HUES6 (cell line): ENCODE measurements at regions not wholly inside any gene's neighbourhood (a gene's known extent, or its start where the extent isn't known, plus 50 kb on each side); places are given as distances from the start of the nearest gene placed in this dataset.
"Not testable (repeated sequence)": the region's sequence is repeated elsewhere in the genome, so short reads cannot be mapped to it uniquely, and the experiment has no call there.

Source experiments
- H3K27ac ChIP-seq: 2 replicates; pipeline ENCODE4 v1.7.0; 2013; ENCODE audit warnings: low read depth, mild to moderate bottlenecking, low read length, inconsistent platforms
- H3K27me3 ChIP-seq: 2 replicates; pipeline ENCODE4 v1.6.1; 2013; ENCODE audit warnings: low read length; ENCODE audit not compliant: control insufficient read depth, insufficient read depth
- H3K36me3 ChIP-seq: 2 replicates; pipeline ENCODE4 v1.6.1; 2013; ENCODE audit warnings: low read length; ENCODE audit not compliant: control insufficient read depth, insufficient read depth
- H3K4me1 ChIP-seq: 2 replicates; pipeline ENCODE4 v1.6.1; 2013; ENCODE audit warnings: low read length; ENCODE audit not compliant: control insufficient read depth, insufficient read depth
- H3K4me3 ChIP-seq: 2 replicates; pipeline ENCODE4 v1.5.1; 2013; ENCODE audit warnings: low read depth, low read length
- H3K9ac ChIP-seq: one replicate; pipeline ENCODE4 v1.6.1; 2013; ENCODE audit warnings: mild to moderate bottlenecking, low read length
- H3K9me3 ChIP-seq: 2 replicates; pipeline ENCODE4 v1.6.1; 2013; ENCODE audit warnings: low read depth, low read length; ENCODE audit not compliant: control insufficient read depth, insufficient read depth

DNA sequence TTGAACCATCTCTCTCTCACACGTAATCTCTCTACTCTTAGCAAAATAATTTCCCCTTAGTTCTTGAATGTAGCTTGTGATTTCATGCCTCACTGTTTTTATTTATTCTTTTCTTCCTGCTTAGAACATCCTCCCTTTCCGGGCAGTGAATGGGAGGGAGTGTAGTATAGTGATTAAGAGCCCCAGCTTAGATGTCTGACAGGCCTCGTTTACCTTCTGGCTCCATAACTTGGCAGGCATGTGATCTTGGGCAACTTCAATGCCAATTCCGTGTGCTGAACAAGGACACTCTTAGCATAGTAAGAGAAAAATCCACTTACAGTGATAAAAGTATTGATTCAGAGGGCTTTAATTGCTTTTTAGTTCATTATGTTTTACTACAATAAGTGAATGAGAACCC is 96.3 kb upstream of the TNPO1 start:
- Histone ChIP-seq H3K4me3 (no peak overlapping the region), H3K9ac (no peak overlapping the region), H3K4me1 (no peaks in the 10 kb centered on the region), H3K9me3 (no peaks in the 10 kb centered on the region), H3K27me3 (no peaks in the 10 kb centered on the region), H3K36me3 (no peaks in the 10 kb centered on the region), H3K27ac (no peak overlapping the region)

DNA sequence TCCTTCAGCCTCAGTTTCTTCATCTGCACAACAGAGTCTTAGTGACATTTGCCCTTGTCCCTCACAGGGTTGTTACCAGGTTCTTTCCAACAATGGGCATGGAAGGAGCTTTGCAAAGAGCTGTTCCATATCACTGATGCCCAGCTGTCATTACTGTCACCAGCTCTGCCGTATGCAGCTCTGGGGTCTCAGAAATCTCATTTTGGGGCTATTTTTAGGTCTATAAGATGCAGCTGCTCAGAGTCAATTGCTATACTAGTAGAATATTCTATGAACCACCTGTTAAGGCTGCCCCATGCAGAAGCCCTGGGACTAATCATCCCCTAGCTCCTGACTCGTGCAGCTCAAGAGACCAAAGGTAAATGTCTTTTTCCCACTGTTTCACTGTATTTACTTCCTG is 105.1 kb upstream of the TNPO1 start:
- Histone ChIP-seq H3K9me3 (peaks cover 5% of the 10 kb centered on the region; the same call in 1 of the 2 replicates), H3K4me1 (no peaks in the 10 kb centered on the region), H3K9ac (no peak overlapping the region), H3K4me3 (no peak overlapping the region), H3K27ac (no peak overlapping the region), H3K27me3 (no peaks in the 10 kb centered on the region), H3K36me3 (no peaks in the 10 kb centered on the region)

DNA sequence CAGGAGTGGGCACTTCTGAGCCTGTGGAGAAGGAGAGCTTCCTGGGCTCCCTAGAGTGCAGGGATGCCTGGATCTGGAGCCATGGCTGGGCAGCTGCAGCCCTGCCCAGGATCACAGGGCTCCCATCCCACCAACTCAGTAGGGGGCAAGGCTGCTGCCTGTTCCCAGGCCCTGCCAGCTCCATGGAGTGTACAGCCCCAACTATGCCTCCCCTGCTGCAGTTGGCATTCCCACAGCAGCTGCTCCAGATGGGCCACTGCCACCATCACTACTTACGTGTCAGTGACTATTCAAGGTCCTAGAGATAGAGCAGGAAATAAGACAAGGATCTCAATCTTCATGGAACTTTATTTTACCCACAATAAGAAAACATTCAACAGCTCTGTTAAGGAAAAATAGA is 107.1 kb upstream of the TNPO1 start:
- Histone ChIP-seq H3K4me3 (no peak overlapping the region), H3K9ac (no peak overlapping the region), H3K27ac (no peak overlapping the region), H3K36me3 (no peaks in the 10 kb centered on the region), H3K9me3 (peaks cover 5% of the 10 kb centered on the region; the same call in 1 of the 2 replicates), H3K27me3 (no peaks in the 10 kb centered on the region), H3K4me1 (no peaks in the 10 kb centered on the region)

DNA sequence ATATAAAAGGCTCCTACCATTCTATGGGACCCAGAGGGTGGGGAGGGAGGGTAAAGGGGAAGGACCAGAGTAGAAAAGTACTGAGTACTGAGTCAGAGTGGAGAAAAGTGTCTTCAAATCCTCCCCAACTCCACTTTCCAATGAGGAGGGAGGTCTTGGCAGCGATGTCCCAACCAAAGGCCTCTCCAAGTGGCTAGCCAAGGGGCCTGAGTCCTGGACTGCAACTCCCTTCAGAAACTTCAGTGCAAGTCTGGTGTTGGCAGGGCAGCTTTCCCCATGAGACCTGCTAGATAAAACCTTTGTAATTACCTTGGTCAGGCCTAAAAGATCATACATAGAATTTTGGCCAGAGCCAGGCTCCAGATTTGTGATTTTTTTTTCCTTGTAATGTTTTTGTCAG is 111.3 kb upstream of the TNPO1 start:
- no peaks in the 10 kb centered on the region for H3K36me3 ChIP-seq
- no peak overlapping the region for H3K9ac ChIP-seq
- no peak overlapping the region for H3K27ac ChIP-seq
- no peaks in the 10 kb centered on the region for H3K27me3 ChIP-seq
- no peaks in the 10 kb centered on the region for H3K4me1 ChIP-seq
- H3K4me3 ChIP-seq: no peak overlapping the region
- H3K9me3 ChIP-seq: peaks cover 5% of the 10 kb centered on the region; the same call in 1 of the 2 replicates

DNA sequence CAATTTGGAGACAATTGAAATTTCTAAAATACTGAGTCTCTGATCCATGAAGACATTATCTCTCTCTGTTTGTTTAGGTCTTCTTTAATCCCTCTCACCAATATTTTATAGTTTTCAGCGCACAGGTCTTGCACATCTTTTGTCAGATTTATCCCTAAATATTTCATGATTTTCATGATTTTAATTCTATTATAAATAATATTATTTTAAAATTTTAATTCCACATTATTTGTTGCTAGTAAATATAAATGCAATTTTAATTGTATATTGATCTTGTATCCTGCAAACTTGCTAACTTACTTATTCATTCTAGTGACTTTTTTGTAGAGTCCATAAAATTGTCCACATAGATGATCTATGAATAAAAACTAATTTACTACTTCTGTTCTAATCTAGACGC is 112.6 kb upstream of the TNPO1 start:
- Histone ChIP-seq H3K27me3 (no peaks in the 10 kb centered on the region), H3K9ac (no peak overlapping the region), H3K27ac (no peak overlapping the region), H3K4me1 (no peaks in the 10 kb centered on the region), H3K9me3 (peaks cover 5% of the 10 kb centered on the region; the same call in 1 of the 2 replicates), H3K4me3 (no peak overlapping the region), H3K36me3 (no peaks in the 10 kb centered on the region)

DNA sequence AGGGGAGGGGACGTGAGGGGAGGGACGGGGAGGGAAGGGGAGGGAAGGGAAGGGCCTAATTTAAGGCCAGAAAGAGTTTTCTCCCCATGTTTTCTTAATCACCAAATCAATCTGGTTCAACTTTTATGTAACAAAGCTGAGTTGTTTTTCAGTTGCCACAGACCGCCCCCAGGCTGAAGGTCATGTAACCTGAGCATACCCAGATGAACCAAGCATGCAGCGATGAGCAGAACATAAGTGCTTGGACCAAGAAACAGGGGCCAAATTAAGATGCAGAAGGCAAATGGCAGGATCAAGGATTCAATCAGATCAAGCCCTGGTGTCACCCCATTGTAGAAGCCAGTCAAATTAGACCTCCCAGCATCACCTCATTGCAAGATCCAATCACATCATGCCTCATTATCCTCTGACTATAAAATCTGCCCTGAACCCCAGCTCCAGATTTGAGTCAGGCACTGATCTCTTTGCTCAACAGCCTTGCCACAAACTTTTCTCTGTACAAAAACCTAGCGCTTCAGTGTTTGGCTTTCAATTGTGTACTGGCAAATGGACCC is 113.5 kb upstream of the TNPO1 start:
- Histone ChIP-seq H3K9ac (no peak overlapping the region), H3K36me3 (no peaks in the 10 kb centered on the region), H3K27me3 (no peaks in the 10 kb centered on the region), H3K4me3 (no peak overlapping the region), H3K4me1 (no peaks in the 10 kb centered on the region), H3K9me3 (no peaks in the 10 kb centered on the region), H3K27ac (no peak overlapping the region)

DNA sequence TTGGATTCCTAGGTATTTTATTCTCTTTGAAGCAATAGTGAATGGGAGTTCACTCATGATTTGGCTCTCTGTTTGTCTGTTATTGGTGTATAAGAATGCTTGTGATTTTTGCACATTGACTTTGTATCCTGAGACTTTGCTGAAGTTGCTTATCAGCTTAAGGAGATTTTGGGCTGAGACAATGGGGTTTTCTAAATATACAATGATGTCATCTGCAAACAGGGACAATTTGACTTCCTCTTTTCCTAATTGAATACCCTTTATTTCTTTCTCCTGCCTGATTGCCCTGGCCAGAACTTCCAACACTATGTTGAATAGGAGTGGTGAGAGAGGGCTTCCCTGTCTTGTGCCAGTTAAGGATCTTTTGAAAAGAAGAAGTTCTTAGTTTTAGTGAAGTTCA is 114.4 kb upstream of the TNPO1 start:
- not testable (repeated sequence) for H3K4me3 ChIP-seq, H3K9ac ChIP-seq, H3K9me3 ChIP-seq, H3K27ac ChIP-seq, H3K4me1 ChIP-seq, H3K36me3 ChIP-seq, H3K27me3 ChIP-seq

DNA sequence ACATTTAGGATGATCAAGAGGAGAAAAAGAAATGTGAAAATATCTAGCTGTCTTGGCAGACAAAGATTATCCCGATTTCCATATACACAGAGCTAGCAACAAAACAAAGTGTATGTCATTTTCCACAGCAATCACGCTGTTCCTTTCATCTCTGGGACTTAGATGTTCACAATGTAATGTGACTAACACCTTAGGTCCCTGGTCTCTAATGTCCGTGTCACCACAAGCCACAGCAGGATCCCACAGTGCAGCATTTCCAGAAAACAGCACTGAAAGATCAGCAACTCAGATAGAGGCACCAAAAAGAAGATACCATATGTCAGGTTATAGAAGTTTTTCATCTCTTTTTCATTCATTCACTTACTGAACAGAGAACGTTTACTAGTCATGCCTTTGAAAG is 118.0 kb upstream of the TNPO1 start:
- Histone ChIP-seq H3K36me3 (no peaks in the 10 kb centered on the region), H3K4me3 (no peak overlapping the region), H3K9ac (no peak overlapping the region), H3K4me1 (no peaks in the 10 kb centered on the region), H3K27me3 (no peaks in the 10 kb centered on the region), H3K9me3 (no peaks in the 10 kb centered on the region), H3K27ac (no peak overlapping the region)

DNA sequence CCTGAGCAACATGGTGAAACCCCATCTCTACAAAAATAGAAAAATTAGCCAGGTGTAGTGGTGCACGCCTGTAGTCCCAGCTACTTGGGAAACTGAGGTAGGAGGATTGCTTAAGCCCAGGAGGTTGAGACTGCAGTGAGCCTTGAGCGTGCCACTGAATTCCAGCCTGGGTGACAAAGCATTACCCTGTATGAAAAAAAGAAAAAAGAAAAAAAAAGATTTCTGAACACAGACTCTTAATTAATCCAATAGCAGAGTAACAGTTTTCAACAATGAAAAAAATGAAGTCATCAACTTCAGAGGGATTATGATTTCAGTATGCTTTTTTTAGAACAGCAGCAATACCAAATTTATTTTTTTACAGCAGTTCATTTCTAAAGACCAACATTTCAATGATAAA is 118.8 kb upstream of the TNPO1 start:
- Histone ChIP-seq H3K9ac (no peak overlapping the region), H3K4me3 (no peak overlapping the region), H3K9me3 (no peaks in the 10 kb centered on the region)

DNA sequence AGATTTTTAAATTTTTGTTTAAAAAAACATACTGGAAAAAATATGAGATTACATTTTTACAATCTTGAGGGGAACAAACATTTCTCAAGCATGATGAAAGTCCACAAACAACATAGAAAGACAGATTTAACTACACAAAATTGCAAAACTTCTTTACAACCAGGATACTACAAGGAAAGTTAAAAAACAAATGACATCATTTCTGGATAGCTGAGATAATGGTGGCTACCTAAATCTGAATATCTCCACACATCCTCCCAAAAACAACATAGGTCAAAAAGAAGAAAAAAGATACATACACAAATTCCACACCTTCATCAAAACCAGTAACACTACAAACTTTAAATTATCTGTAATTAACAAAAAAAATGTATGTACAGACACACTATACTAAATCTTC is 120.8 kb upstream of the TNPO1 start:
- Histone ChIP-seq H3K9me3 (no peaks in the 10 kb centered on the region), H3K9ac (no peak overlapping the region), H3K36me3 (no peaks in the 10 kb centered on the region), H3K27me3 (no peaks in the 10 kb centered on the region), H3K4me3 (no peak overlapping the region), H3K4me1 (no peaks in the 10 kb centered on the region), H3K27ac (no peak overlapping the region)

More for the DNA sequence above, 118.8 kb upstream of the TNPO1 start:
- Histone ChIP-seq H3K4me1 (no peaks in the 10 kb centered on the region), H3K27ac (no peak overlapping the region), H3K27me3 (no peaks in the 10 kb centered on the region), H3K36me3 (no peaks in the 10 kb centered on the region)

DNA sequence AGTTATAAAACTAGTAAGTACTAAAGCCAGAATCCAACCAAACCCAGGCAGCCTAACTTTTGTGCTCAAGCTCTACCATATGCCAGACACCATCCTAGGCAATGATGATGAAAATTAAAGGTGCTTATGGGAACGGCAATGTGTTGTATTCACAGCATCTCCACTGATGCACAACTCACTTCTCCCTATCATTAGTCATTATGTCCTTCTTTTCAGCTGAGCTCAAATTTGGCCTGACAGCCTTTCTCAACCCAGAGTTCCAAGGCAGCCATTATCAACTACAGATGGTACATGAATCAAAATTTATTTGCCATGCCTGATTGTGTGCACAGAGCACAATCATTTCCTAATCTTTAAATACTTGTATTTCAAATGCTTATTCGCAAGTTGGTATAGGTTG is 121.6 kb upstream of the TNPO1 start:
- H3K27ac ChIP-seq: no peak overlapping the region
- no peaks in the 10 kb centered on the region for H3K4me1 ChIP-seq
- no peak overlapping the region for H3K4me3 ChIP-seq
- H3K9ac ChIP-seq: no peak overlapping the region
- H3K36me3 ChIP-seq: no peaks in the 10 kb centered on the region
- no peaks in the 10 kb centered on the region for H3K9me3 ChIP-seq
- H3K27me3 ChIP-seq: no peaks in the 10 kb centered on the region
